ENCODE measurements at regions not wholly inside any gene's neighbourhood (a gene's known extent, or its start where the extent isn't known, plus 50 kb on each side); places are given as distances from the start of the nearest gene placed in this dataset.

DNA sequence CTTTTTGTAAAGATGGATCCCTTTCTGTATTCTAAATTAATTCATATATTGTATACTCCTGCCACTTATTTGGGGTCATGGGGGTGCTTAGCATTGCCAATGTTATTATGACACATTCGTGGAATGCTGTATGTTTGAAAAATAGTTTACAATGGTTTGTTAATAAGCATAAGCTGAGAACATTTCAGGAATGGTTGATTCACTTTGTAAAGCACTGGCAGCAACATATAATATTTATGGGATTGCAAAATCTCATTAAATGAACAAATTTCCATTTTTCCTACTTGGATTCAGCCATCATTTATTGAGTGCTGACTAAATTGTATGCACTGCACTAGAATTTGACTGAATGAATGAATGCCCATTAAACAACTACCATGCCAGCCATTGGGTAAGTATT lies 215.2 kb upstream of the KLF4 start:
- Histone ChIP-seq H3K4me2 (ENCODE audit: low read length) (no peak overlapping the region), H3K9me2 (replicated peaks; ENCODE audit: low read length) (no peaks in the 10 kb centered on the region), H3K9me3 (ENCODE audit: low read length) (no peaks in the 10 kb centered on the region), H3K27me3 (ENCODE audit: low read length) (no peaks in the 10 kb centered on the region), H3K79me2 (ENCODE audit: low read length) (no peaks in the 10 kb centered on the region), H4K20me1 (ENCODE audit: low read length) (no peaks in the 10 kb centered on the region), H3K4me3 (ENCODE audit: low read length) (no peak overlapping the region), H3K9ac (ENCODE audit: low read length) (no peak overlapping the region), H3K4me1 (ENCODE audit: insufficient read depth, low read length) (peaks cover 10% of the 10 kb centered on the region), H3F3A (ENCODE audit: low read length, unreplicated experiment) (no peaks in the 10 kb centered on the region), H2AFZ (ENCODE audit: low read length) (no peak overlapping the region), H3K36me3 (ENCODE audit: low read depth, low read length) (no peaks in the 10 kb centered on the region), H3K27ac (ENCODE audit: low read length) (no peak overlapping the region)
- no TSS peak for BruUV-seq (replicated peaks)
- intact Hi-C loops (cut with micrococcal nuclease) = no loop called here
- ChIA-PET CTCF (no interaction called here), POLR2A (ENCODE audit: unreplicated experiment) (no interaction called here)
- TF ChIP-seq, protein P1, sequence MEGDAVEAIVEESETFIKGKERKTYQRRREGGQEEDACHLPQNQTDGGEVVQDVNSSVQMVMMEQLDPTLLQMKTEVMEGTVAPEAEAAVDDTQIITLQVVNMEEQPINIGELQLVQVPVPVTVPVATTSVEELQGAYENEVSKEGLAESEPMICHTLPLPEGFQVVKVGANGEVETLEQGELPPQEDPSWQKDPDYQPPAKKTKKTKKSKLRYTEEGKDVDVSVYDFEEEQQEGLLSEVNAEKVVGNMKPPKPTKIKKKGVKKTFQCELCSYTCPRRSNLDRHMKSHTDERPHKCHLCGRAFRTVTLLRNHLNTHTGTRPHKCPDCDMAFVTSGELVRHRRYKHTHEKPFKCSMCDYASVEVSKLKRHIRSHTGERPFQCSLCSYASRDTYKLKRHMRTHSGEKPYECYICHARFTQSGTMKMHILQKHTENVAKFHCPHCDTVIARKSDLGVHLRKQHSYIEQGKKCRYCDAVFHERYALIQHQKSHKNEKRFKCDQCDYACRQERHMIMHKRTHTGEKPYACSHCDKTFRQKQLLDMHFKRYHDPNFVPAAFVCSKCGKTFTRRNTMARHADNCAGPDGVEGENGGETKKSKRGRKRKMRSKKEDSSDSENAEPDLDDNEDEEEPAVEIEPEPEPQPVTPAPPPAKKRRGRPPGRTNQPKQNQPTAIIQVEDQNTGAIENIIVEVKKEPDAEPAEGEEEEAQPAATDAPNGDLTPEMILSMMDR (conservative IDR thresholded peaks at IDR 0.05; ENCODE audit: low read depth, low read length) = no peak
- TF ChIP-seq EZH2 (IDR thresholded peaks at IDR 0.05; ENCODE audit: low read length, unreplicated experiment) (no peak), EZH2phosphoT487 (IDR thresholded peaks at IDR 0.05; ENCODE audit: borderline replicate concordance, low read length) (no peak)
- no peak for DNase-seq
- no peak for ATAC-seq

DNA sequence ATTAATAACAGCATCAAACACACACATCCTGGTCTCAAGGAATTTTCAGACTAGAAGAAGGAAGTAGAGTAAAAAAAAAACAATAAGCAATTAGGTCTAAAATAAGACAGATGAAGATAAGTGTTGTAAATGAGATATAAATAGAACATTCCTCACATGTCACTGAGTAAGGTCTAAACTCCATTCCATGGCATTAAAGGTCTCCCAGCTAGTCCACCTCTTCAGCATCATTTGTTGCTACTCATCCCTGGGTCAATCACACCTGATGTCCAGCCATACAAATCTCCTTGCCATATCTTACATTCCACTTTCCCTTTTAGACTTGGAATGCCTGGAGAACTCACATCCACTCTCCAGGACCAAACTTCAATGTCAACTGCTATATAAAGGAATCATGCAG lies 214.1 kb upstream of the KLF4 start:
- H3K4me3 ChIP-seq (ENCODE audit: low read length) = no peak overlapping the region
- DNase-seq = no peak

DNA sequence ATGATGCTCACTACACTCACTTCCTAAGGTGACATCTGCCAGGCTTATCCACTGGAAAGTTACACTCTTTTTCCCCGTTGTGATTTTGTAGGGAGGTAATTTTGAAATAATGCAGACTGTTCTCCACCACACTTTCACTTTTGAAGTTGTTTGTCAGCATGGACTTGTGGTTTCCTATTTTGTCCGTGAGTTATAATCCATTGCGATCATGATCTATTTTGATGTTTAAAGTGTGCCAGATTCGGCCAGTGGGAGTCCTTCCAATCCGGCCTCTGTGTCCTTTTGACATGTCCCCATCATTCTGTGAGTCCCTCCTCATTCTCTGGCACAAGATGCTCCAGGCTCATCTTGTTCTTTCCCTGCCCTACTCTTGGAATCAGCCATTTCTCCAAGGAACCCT lies 211.3 kb upstream of the KLF4 start:
- TF ChIP-seq EZH2 (IDR thresholded peaks at IDR 0.05; ENCODE audit: low read length, unreplicated experiment) (no peak), EZH2phosphoT487 (IDR thresholded peaks at IDR 0.05; ENCODE audit: borderline replicate concordance, low read length) (no peak)
- TF ChIP-seq, protein P1 (conservative IDR thresholded peaks at IDR 0.05; ENCODE audit: low read depth, low read length) = no peak
- Histone ChIP-seq H3F3A (ENCODE audit: low read length, unreplicated experiment) (no peaks in the 10 kb centered on the region), H3K9ac (ENCODE audit: low read length) (no peak overlapping the region), H3K36me3 (ENCODE audit: low read depth, low read length) (no peaks in the 10 kb centered on the region), H3K9me3 (ENCODE audit: low read length) (no peaks in the 10 kb centered on the region), H2AFZ (ENCODE audit: low read length) (no peak overlapping the region), H3K4me1 (ENCODE audit: insufficient read depth, low read length) (no peaks in the 10 kb centered on the region), H3K9me2 (replicated peaks; ENCODE audit: low read length) (no peaks in the 10 kb centered on the region), H3K4me3 (ENCODE audit: low read length) (no peak overlapping the region), H3K4me2 (ENCODE audit: low read length) (no peak overlapping the region), H3K27me3 (ENCODE audit: low read length) (no peaks in the 10 kb centered on the region), H3K27ac (ENCODE audit: low read length) (no peak overlapping the region), H3K79me2 (ENCODE audit: low read length) (no peaks in the 10 kb centered on the region), H4K20me1 (ENCODE audit: low read length) (no peaks in the 10 kb centered on the region)
- ChIA-PET CTCF (no interaction called here), POLR2A (ENCODE audit: unreplicated experiment) (no interaction called here)
- intact Hi-C loops (cut with micrococcal nuclease) = no loop called here
- DNase-seq (no peak), ATAC-seq (no peak)
- BruUV-seq (replicated peaks) = no TSS peak

More for the DNA sequence above, 214.1 kb upstream of the KLF4 start:
- TF ChIP-seq EZH2phosphoT487 (IDR thresholded peaks at IDR 0.05; ENCODE audit: borderline replicate concordance, low read length) (no peak), EZH2 (IDR thresholded peaks at IDR 0.05; ENCODE audit: low read length, unreplicated experiment) (no peak)
- TF ChIP-seq, protein P1 (conservative IDR thresholded peaks at IDR 0.05; ENCODE audit: low read depth, low read length) = no peak
- H3K4me2 ChIP-seq (ENCODE audit: low read length) = no peak overlapping the region
- H3F3A ChIP-seq (ENCODE audit: low read length, unreplicated experiment) = no peaks in the 10 kb centered on the region
- CTCF ChIA-PET = no interaction called here
- H3K27me3 ChIP-seq (ENCODE audit: low read length) = no peaks in the 10 kb centered on the region
- intact Hi-C loops (cut with micrococcal nuclease) = no loop called here
- no peak for ATAC-seq
- no peak overlapping the region for H2AFZ ChIP-seq (ENCODE audit: low read length)
- H4K20me1 ChIP-seq (ENCODE audit: low read length) = no peaks in the 10 kb centered on the region
- H3K27ac ChIP-seq (ENCODE audit: low read length) = no peak overlapping the region
- H3K9ac ChIP-seq (ENCODE audit: low read length) = no peak overlapping the region
- no peaks in the 10 kb centered on the region for H3K9me3 ChIP-seq (ENCODE audit: low read length)
- BruUV-seq (replicated peaks) = no TSS peak
- H3K9me2 ChIP-seq (replicated peaks; ENCODE audit: low read length) = no peaks in the 10 kb centered on the region
- H3K79me2 ChIP-seq (ENCODE audit: low read length) = no peaks in the 10 kb centered on the region
- H3K36me3 ChIP-seq (ENCODE audit: low read depth, low read length) = no peaks in the 10 kb centered on the region
- POLR2A ChIA-PET (ENCODE audit: unreplicated experiment) = no interaction called here
- H3K4me1 ChIP-seq (ENCODE audit: insufficient read depth, low read length) = peaks cover 10% of the 10 kb centered on the region
